Nephron (organoid): ENCODE measurements at regions not wholly inside any gene's neighbourhood (a gene's known extent, or its start where the extent isn't known, plus 50 kb on each side); places are given as distances from the start of the nearest gene placed in this dataset.

Experiments
- H3K27ac Mint-ChIP-seq, 3 experiments: 2 replicates each; pipeline ENCODE4 v1.8.0; 2020; ENCODE audit warnings: mixed read lengths in 3 of 3, mild to moderate bottlenecking in 2 of 3, moderate library complexity in 1 of 3
- H3K27me3 Mint-ChIP-seq: 2 replicates; pipeline ENCODE4 v1.8.0; 2021; ENCODE audit warnings: low read depth, mild to moderate bottlenecking, moderate library complexity, mixed read lengths
- H3K36me3 Mint-ChIP-seq: 2 replicates; pipeline ENCODE4 v1.8.0; 2020; ENCODE audit warnings: low read depth, mixed read lengths
- H3K4me1 Mint-ChIP-seq: 2 replicates; pipeline ENCODE4 v1.8.0; 2020; ENCODE audit warnings: mixed read lengths
- H3K4me3 Mint-ChIP-seq, 3 experiments: 2 replicates each; pipeline ENCODE4 v1.8.0; 2020; ENCODE audit warnings: mild to moderate bottlenecking in 3 of 3, mixed read lengths in 3 of 3, moderate library complexity in 2 of 3
- H3K9me3 Mint-ChIP-seq: 2 replicates; pipeline ENCODE4 v1.8.0; 2020; ENCODE audit warnings: mixed read lengths
- CTCF ChIP-seq, 3 experiments: fragments of 200-600 bp; sonication (generic); IDR thresholded peaks; one replicate each; pipeline ENCODE4 v1.5.0; 2021; ENCODE audit warnings: antibody characterized with exemption in 3 of 3; ENCODE audit not compliant: unreplicated experiment in 3 of 3

GRCh38 chr10:7507887-7508726 is 97.3 kb upstream of the SFMBT2 start:
- Mint-ChIP-seq H3K4me3 (no peak overlapping the region), H3K27me3 (peaks cover 27% of the 10 kb centered on the region), H3K36me3 (peaks cover 3% of the 10 kb centered on the region), H3K9me3 (peaks cover 28% of the 10 kb centered on the region), H3K27ac (no peak overlapping the region), H3K4me1 (no peaks in the 10 kb centered on the region)
- no peak for TF ChIP-seq CTCF (IDR thresholded peaks at IDR 0.05; ENCODE audit: unreplicated experiment in 3 of 3)

- H3K9me3 Mint-ChIP-seq: peaks cover 24% of the 10 kb centered on the region
- H3K36me3 Mint-ChIP-seq: peaks cover 3% of the 10 kb centered on the region
- no peak for TF ChIP-seq CTCF (IDR thresholded peaks at IDR 0.05; ENCODE audit: unreplicated experiment in 3 of 3)
- H3K4me1 Mint-ChIP-seq: no peaks in the 10 kb centered on the region
- no peak overlapping the region for H3K4me3 Mint-ChIP-seq
- H3K27me3 Mint-ChIP-seq: peaks cover 27% of the 10 kb centered on the region
- no peak overlapping the region for H3K27ac Mint-ChIP-seq
Observed at GRCh38 chr10:7506571-7506970, 95.7 kb upstream of the SFMBT2 start.

- H3K36me3 Mint-ChIP-seq: peaks cover 3% of the 10 kb centered on the region
- no peak overlapping the region for H3K27ac Mint-ChIP-seq
- TF ChIP-seq CTCF (IDR thresholded peaks at IDR 0.05; ENCODE audit: unreplicated experiment in 3 of 3): no peak
- no peaks in the 10 kb centered on the region for H3K4me1 Mint-ChIP-seq
- H3K4me3 Mint-ChIP-seq: no peak overlapping the region
- peaks cover 13% of the 10 kb centered on the region for H3K9me3 Mint-ChIP-seq
- peaks cover 20% of the 10 kb centered on the region for H3K27me3 Mint-ChIP-seq
Observed at GRCh38 chr10:7505196-7505595, 94.4 kb upstream of the SFMBT2 start.

GRCh38 chr10:7503190-7503589 is 92.4 kb upstream of the SFMBT2 start:
- H3K9me3 Mint-ChIP-seq: no peaks in the 10 kb centered on the region
- H3K4me1 Mint-ChIP-seq: no peaks in the 10 kb centered on the region
- H3K4me3 Mint-ChIP-seq: no peak overlapping the region
- TF ChIP-seq CTCF (IDR thresholded peaks at IDR 0.05; ENCODE audit: unreplicated experiment in 3 of 3): no peak
- H3K36me3 Mint-ChIP-seq: no peaks in the 10 kb centered on the region
- no peak overlapping the region for H3K27ac Mint-ChIP-seq
- H3K27me3 Mint-ChIP-seq: peaks cover 16% of the 10 kb centered on the region

GRCh38 chr10:7501157-7501556 is 90.3 kb upstream of the SFMBT2 start:
- Mint-ChIP-seq H3K4me1 (no peaks in the 10 kb centered on the region), H3K4me3 (no peak overlapping the region), H3K9me3 (no peaks in the 10 kb centered on the region), H3K27me3 (peaks cover 13% of the 10 kb centered on the region), H3K27ac (no peak overlapping the region), H3K36me3 (no peaks in the 10 kb centered on the region)
- TF ChIP-seq CTCF (IDR thresholded peaks at IDR 0.05; ENCODE audit: unreplicated experiment in 3 of 3): no peak

GRCh38 chr10:7498111-7498510 is 87.3 kb upstream of the SFMBT2 start:
- TF ChIP-seq CTCF (IDR thresholded peaks at IDR 0.05; ENCODE audit: unreplicated experiment in 3 of 3): no peak
- H3K4me1 Mint-ChIP-seq: no peaks in the 10 kb centered on the region
- H3K27me3 Mint-ChIP-seq: peaks cover 9% of the 10 kb centered on the region
- no peak overlapping the region for H3K27ac Mint-ChIP-seq
- no peak overlapping the region for H3K4me3 Mint-ChIP-seq
- H3K9me3 Mint-ChIP-seq: no peaks in the 10 kb centered on the region
- no peaks in the 10 kb centered on the region for H3K36me3 Mint-ChIP-seq
